H9 (cell line): ENCODE measurements at regions not wholly inside any gene's neighbourhood (a gene's known extent, or its start where the extent isn't known, plus 50 kb on each side); places are given as distances from the start of the nearest gene placed in this dataset.

Source experiments
- DNase-seq: peaks from one replicate; pipeline ENCODE4 v3.0.0-alpha.2; 2017
- H2AFZ ChIP-seq: one replicate; pipeline ENCODE4 v1.6.1; 2013; ENCODE audit warnings: mild to moderate bottlenecking, low read length, control low read depth, moderate library complexity
- H2AK5ac ChIP-seq: 2 replicates; pipeline ENCODE4 v1.6.1; 2013; ENCODE audit warnings: low read length, control low read depth, mixed read lengths; ENCODE audit not compliant: insufficient read length
- H2BK120ac ChIP-seq: one replicate; pipeline ENCODE4 v1.6.1; 2013; ENCODE audit warnings: low read depth, mild to moderate bottlenecking, low read length, control low read depth, inconsistent platforms; ENCODE audit not compliant: poor library complexity, severe bottlenecking
- H2BK12ac ChIP-seq: 2 replicates; pipeline ENCODE4 v1.6.1; 2013; ENCODE audit warnings: low read length, control low read depth, mixed read lengths, low read depth; ENCODE audit not compliant: insufficient read length
- H2BK15ac ChIP-seq: 2 replicates; pipeline ENCODE4 v1.6.1; 2013; ENCODE audit warnings: low read depth, low read length, control low read depth
- H2BK20ac ChIP-seq: one replicate; pipeline ENCODE4 v1.6.1; 2013; ENCODE audit warnings: low read depth, mild to moderate bottlenecking, low read length, control low read depth, inconsistent platforms; ENCODE audit not compliant: poor library complexity, severe bottlenecking
- H2BK5ac ChIP-seq: 2 replicates; pipeline ENCODE4 v1.6.1; 2013; ENCODE audit warnings: low read length, control low read depth, mixed read lengths; ENCODE audit not compliant: insufficient read length
- H3K14ac ChIP-seq: 2 replicates; pipeline ENCODE4 v1.6.1; 2013; ENCODE audit warnings: low read length, control low read depth; ENCODE audit not compliant: insufficient read depth
- H3K18ac ChIP-seq: 2 replicates; pipeline ENCODE4 v1.6.1; 2013; ENCODE audit warnings: low read depth, mild to moderate bottlenecking, mixed read lengths, low read length, control low read depth; ENCODE audit not compliant: insufficient read length
- H3K23ac ChIP-seq: 2 replicates; pipeline ENCODE4 v1.6.1; 2013; ENCODE audit warnings: low read length, control low read depth, mixed read lengths, low read depth; ENCODE audit not compliant: insufficient read length
- H3K23me2 ChIP-seq: 2 replicates; pipeline ENCODE4 v1.6.1; 2013; ENCODE audit warnings: low read depth, mild to moderate bottlenecking, mixed read lengths, low read length, control low read depth; ENCODE audit not compliant: insufficient read length, poor library complexity, severe bottlenecking
- H3K27ac ChIP-seq: 2 replicates; pipeline ENCODE4 v1.5.1; 2013; ENCODE audit warnings: low read length, control low read depth, mixed read lengths, low read depth; ENCODE audit not compliant: insufficient read length
- H3K27me3 ChIP-seq: 2 replicates; pipeline ENCODE4 v1.6.1; 2013; ENCODE audit warnings: low read length, control low read depth, inconsistent platforms; ENCODE audit not compliant: insufficient read depth
- H3K4ac ChIP-seq: 2 replicates; pipeline ENCODE4 v1.6.1; 2013; ENCODE audit warnings: low read depth, mild to moderate bottlenecking, control low read depth, inconsistent platforms, low read length, moderate library complexity
- H3K4me1 ChIP-seq: 2 replicates; pipeline ENCODE4 v1.6.1; 2013; ENCODE audit warnings: low read length, control low read depth, inconsistent platforms; ENCODE audit not compliant: insufficient read depth
- H3K4me2 ChIP-seq: 2 replicates; pipeline ENCODE4 v1.6.1; 2013; ENCODE audit warnings: low read length, control low read depth, mixed read lengths; ENCODE audit not compliant: insufficient read length, insufficient read depth
- H3K56ac ChIP-seq: 2 replicates; pipeline ENCODE4 v1.6.1; 2013; ENCODE audit warnings: low read depth, mild to moderate bottlenecking, mixed read lengths, low read length, control low read depth; ENCODE audit not compliant: insufficient read length
- H3K79me1 ChIP-seq: 2 replicates; pipeline ENCODE4 v1.6.1; 2013; ENCODE audit warnings: low read depth, mild to moderate bottlenecking, moderate library complexity, low read length, control low read depth, inconsistent platforms; ENCODE audit not compliant: insufficient read depth, poor library complexity, severe bottlenecking
- H3K79me2 ChIP-seq: 2 replicates; pipeline ENCODE4 v1.6.1; 2013; ENCODE audit warnings: low read length, control low read depth, inconsistent platforms; ENCODE audit not compliant: insufficient read depth
- H3K9ac ChIP-seq: 2 replicates; pipeline ENCODE4 v1.6.1; 2013; ENCODE audit warnings: low read length, control low read depth, mixed read lengths; ENCODE audit not compliant: insufficient read length; ENCODE audit errors: extremely low read depth
- H3K9me3 ChIP-seq: one replicate; pipeline ENCODE4 v1.6.1; 2013; ENCODE audit warnings: low read depth, low read length, inconsistent platforms; ENCODE audit not compliant: control insufficient read depth
- H3T11ph ChIP-seq: one replicate; pipeline ENCODE4 v1.6.1; 2013; ENCODE audit warnings: mild to moderate bottlenecking, low read length, control low read depth, inconsistent platforms
- H4K20me1 ChIP-seq: one replicate; pipeline ENCODE4 v1.6.1; 2013; ENCODE audit not compliant: control insufficient read depth, insufficient read length, insufficient read depth
- H4K5ac ChIP-seq: 2 replicates; pipeline ENCODE4 v1.6.1; 2013; ENCODE audit warnings: low read depth, mild to moderate bottlenecking, mixed read lengths, low read length, control low read depth; ENCODE audit not compliant: insufficient read length
- H4K8ac ChIP-seq: replicated peaks from 2 replicates; pipeline ENCODE4 v1.6.1; 2013; ENCODE audit warnings: low read length, control low read depth, mixed read lengths, low read depth; ENCODE audit not compliant: insufficient read length
- H4K91ac ChIP-seq: 2 replicates; pipeline ENCODE4 v1.6.1; 2013; ENCODE audit warnings: low read depth, mild to moderate bottlenecking, moderate library complexity, mixed read lengths, low read length, control low read depth; ENCODE audit not compliant: insufficient read length
- H3K27ac Mint-ChIP-seq, 3 experiments: 2 replicates in 2 of 3; 3 replicates in 1 of 3; pipeline ENCODE4 v1.8.0; 2020 to 2021; ENCODE audit warnings: mixed read lengths in 3 of 3, mild to moderate bottlenecking in 1 of 3, moderate library complexity in 1 of 3
- H3K27me3 Mint-ChIP-seq: 2 replicates; pipeline ENCODE4 v1.8.0; 2021; ENCODE audit warnings: low read depth, mild to moderate bottlenecking, moderate library complexity, mixed read lengths
- H3K36me3 Mint-ChIP-seq, 3 experiments: 2 replicates in 2 of 3; 3 replicates in 1 of 3; pipeline ENCODE4 v1.8.0; 2020 to 2021; ENCODE audit warnings: low read depth in 3 of 3, mixed read lengths in 3 of 3; ENCODE audit not compliant: insufficient read depth in 1 of 3
- H3K4me1 Mint-ChIP-seq, 2 experiments: 2 replicates each; pipeline ENCODE4 v1.8.0; 2020; ENCODE audit warnings: mixed read lengths in 2 of 2
- H3K4me3 Mint-ChIP-seq, 2 experiments: 2 replicates in 1 of 2; 3 replicates in 1 of 2; pipeline ENCODE4 v1.8.0; 2020 to 2021; ENCODE audit warnings: mild to moderate bottlenecking in 2 of 2, mixed read lengths in 2 of 2, moderate library complexity in 1 of 2
- H3K9me3 Mint-ChIP-seq, 2 experiments: 2 replicates in 1 of 2; 3 replicates in 1 of 2; pipeline ENCODE4 v1.8.0; 2020; ENCODE audit warnings: mild to moderate bottlenecking in 2 of 2, mixed read lengths in 2 of 2, moderate library complexity in 1 of 2
- WGBS: extraction: QIAGEN DNeasy Blood & Tissue Kit; methylation state at CpG from one replicate; pipeline ENCODE4 v1.1.7; 2013; ENCODE audit warnings: missing lambda C conversion rate, low lambda C conversion rate, mixed read lengths; ENCODE audit not compliant: insufficient read length; ENCODE audit errors: extremely low coverage; 5-methylcytosine and 5-hydroxymethylcytosine counted together
- TF ChIP-seq, protein P1 (sequence below): fragments of 200-600 bp; sonication (generic); conservative IDR thresholded peaks from 3 replicates; pipeline ENCODE4 v1.8.0; 2021; ENCODE audit warnings: antibody characterized with exemption, mild to moderate bottlenecking

DNA sequence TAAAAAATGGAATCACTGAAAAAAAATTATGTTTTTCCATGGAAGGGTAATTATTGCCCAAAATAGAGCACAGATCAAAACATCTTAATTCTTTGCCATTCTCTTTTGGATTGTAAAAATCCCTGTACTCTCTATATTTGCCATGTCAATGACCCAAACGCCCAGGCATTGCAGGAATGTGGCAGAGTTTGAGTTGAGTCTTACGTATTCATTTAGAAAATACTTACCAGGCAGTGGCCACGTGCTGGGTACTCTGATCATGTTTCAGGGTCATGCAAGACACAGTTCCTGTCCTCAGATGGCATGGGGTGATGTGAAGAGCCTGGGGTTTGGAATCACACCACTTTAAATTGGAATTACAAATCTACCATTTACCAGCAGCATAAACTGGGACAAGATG lies 267.7 kb downstream of the ABCC12 start:
- H3K79me2 ChIP-seq: no peaks in the 10 kb centered on the region
- H4K20me1 ChIP-seq: no peaks in the 10 kb centered on the region
- H2AFZ ChIP-seq: no peak overlapping the region
- H3K79me1 ChIP-seq: no peaks in the 10 kb centered on the region
- H3K27me3 Mint-ChIP-seq: no peaks in the 10 kb centered on the region
- H3K9me3 Mint-ChIP-seq: peaks cover 7 to 9% of the 10 kb centered on the region in 2 experiments; a peak in 4 of 5 replicates
- WGBS: no CpG with 5 or more reads among the region's 3 CpGs
- no peak overlapping the region for H2BK20ac ChIP-seq
- H3K27ac Mint-ChIP-seq: peak overlapping the region in 2 of 3 experiments; percentile 56 to 79; a peak in 4 of 7 replicates
- no peaks in the 10 kb centered on the region for H3K23me2 ChIP-seq
- H2BK15ac ChIP-seq: no peak overlapping the region
- no peaks in the 10 kb centered on the region for H3K9me3 ChIP-seq
- no peak overlapping the region for H2BK5ac ChIP-seq
- peak overlapping the region; percentile 37 for H3K4me2 ChIP-seq
- no peak overlapping the region for H3K23ac ChIP-seq
- no peak overlapping the region for H3K4ac ChIP-seq
- H4K91ac ChIP-seq: no peak overlapping the region
- no peak overlapping the region for H4K8ac ChIP-seq
- no peak overlapping the region for H2BK120ac ChIP-seq
- peak; percentile 56 for DNase-seq
- peaks cover 0 to 8% (median 2%) of the 10 kb centered on the region in 3 experiments; a peak in 4 of 7 replicates for H3K36me3 Mint-ChIP-seq
- H4K5ac ChIP-seq: no peak overlapping the region
- H3K4me1 ChIP-seq: peaks cover 9% of the 10 kb centered on the region; the same call in 1 of the 2 replicates
- H3K9ac ChIP-seq: no peak overlapping the region
- H2AK5ac ChIP-seq: no peak overlapping the region
- no peak overlapping the region for H3K14ac ChIP-seq
- H2BK12ac ChIP-seq: no peak overlapping the region
- TF ChIP-seq, protein P1, sequence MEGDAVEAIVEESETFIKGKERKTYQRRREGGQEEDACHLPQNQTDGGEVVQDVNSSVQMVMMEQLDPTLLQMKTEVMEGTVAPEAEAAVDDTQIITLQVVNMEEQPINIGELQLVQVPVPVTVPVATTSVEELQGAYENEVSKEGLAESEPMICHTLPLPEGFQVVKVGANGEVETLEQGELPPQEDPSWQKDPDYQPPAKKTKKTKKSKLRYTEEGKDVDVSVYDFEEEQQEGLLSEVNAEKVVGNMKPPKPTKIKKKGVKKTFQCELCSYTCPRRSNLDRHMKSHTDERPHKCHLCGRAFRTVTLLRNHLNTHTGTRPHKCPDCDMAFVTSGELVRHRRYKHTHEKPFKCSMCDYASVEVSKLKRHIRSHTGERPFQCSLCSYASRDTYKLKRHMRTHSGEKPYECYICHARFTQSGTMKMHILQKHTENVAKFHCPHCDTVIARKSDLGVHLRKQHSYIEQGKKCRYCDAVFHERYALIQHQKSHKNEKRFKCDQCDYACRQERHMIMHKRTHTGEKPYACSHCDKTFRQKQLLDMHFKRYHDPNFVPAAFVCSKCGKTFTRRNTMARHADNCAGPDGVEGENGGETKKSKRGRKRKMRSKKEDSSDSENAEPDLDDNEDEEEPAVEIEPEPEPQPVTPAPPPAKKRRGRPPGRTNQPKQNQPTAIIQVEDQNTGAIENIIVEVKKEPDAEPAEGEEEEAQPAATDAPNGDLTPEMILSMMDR: no peak
- no peaks in the 10 kb centered on the region for H3K27me3 ChIP-seq
- no peak overlapping the region for H3K4me3 Mint-ChIP-seq
- no peak overlapping the region for H3T11ph ChIP-seq
- no peak overlapping the region for H3K56ac ChIP-seq
- H3K4me1 Mint-ChIP-seq: peaks cover 73 to 76% of the 10 kb centered on the region in 2 experiments
- no peak overlapping the region for H3K18ac ChIP-seq
- peak overlapping the region; percentile 75 for H3K27ac ChIP-seq
